Stimulated activated CD8-positive, alpha-beta memory T cell treated with anti-CD3 and anti-CD28 coated beads, Interleukin-4, amount 100 ng/mL, for 24 hours (primary cell): ENCODE measurements at regions not wholly inside any gene's neighbourhood (a gene's known extent, or its start where the extent isn't known, plus 50 kb on each side); places are given as distances from the start of the nearest gene placed in this dataset.
"Not testable (repeated sequence)": the region's sequence is repeated elsewhere in the genome, so short reads cannot be mapped to it uniquely, and the experiment has no call there.

ENCODE experiments used
- DNase-seq: peaks from one replicate; pipeline ENCODE4 v3.0.0-alpha.2; 2020; ENCODE audit warnings: low read depth

DNA sequence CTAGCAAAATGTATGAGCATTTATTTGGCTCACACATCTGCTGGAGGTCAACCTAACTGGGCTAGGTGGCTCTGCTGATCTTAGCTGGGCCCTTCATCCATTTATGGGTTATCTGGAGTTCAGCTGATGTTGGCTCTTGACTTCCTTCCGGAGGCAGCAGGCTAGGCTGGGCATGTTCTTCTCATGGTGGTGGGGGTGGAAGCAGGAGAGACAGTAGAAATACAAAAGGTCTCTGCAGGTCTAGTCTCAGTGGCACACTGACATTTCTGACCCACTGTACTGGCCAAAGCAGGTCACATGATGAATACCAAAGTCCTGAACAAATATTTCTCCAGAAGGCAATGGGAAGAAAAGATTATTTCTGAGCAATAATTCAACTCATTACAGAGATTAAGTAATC lies 334.6 kb downstream of the CRPPA start:
- DNase-seq: no peak

GRCh38 chr7:16085780-16086179 lies 335.6 kb downstream of the CRPPA start:
- DNase-seq: not testable (repeated sequence)

DNA sequence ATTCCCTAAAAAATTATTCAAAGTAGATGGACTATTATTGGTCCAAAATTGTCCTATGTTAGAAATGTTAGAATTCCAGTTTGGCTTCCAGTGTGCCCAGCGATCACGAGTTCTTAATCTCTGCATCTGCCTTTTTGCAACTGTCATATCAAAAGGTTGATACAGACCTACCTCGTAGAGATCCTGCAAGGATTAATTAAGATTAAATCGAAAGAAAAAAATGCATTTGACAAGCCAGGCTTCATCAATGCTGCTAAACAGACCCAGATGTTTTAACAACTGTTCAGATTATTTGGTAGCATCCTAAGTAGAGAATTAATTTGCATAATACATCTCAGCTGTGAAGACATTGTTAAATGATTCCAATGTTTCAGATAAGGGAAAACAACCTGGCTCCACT lies 336.5 kb downstream of the CRPPA start:
- DNase-seq: no peak

DNA sequence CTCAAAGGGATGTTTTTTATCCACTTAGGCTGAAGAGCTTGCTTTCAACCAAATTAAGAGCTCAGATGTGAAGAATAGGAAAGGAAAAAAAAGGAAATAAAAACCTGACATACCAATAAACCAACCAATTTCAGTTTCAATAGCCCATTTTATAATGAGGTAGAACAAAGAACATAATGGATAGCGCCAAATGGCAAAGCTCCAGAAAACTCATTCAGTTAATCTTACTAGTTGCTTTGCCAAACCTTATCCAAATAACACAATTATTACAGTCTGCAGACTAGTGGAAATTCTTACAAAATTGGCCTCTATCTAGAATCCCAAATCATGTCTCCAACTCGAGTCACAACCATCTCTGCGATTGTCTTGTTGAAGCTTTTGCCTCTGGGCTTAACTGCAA lies 337.0 kb downstream of the CRPPA start:
- DNase-seq: no peak

- no peak for DNase-seq
Measured at GRCh38 chr7:16083931-16084330, 337.4 kb downstream of the CRPPA start.

DNA sequence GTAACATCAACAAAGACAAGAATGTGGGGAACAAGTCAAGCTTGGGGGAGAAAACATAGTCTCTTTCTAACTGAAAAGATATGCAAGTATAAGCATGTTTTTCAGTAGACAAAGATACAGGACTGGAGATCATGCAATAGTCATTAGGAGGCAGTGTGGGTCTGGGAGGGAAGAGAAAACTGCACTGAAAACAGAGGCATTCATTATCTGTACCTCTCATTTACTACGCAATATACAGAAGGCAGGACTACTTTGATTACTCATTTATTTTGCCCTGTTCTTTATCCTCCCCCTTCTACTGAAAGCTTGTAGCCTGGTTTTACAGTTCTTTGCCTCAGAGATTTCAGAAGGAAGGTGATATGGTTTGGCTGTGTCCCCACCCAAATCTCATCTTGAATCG lies 341.2 kb downstream of the CRPPA start:
- no peak for DNase-seq

- no peak for DNase-seq
Measured at GRCh38 chr7:16079723-16080122, 341.6 kb downstream of the CRPPA start.

DNA sequence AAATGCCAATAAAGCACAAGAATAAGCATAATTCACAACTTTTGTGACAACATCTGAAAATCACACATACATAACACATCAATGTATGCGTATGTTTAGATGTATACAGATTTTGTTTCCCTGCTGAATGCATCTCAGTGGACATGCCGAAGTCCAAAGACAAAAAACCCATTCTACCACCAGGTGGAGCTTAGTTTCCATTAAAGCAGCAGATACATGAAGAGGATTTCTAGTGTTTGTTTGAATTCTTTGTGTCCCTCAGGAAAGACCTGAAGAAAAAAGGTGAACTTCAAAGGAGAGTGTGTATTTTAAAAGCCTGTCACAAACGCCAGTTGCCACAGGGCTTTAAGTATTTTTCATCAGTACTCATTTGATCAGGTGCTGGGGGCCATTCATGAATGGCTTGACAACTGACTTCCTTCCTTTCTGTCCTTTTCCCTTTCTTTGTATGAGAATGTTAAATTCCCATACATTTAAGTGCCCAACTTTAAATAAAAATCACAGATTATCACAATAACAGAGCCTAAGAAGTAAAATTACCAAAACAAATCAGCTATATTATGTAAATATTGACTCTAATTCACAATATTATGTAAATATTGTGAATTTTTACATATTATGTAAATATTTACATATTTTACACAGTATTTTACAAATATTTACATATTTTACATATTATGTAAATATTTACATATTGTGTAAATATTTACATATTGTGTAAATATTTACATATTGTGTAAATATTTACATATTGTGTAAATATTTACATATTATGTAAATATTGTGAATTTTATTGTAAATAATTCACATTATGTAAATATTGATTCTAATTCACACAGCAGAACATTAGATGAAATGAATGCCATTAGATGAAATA lies 343.0 kb downstream of the CRPPA start:
- no peak for DNase-seq

GRCh38 chr7:16071246-16071857 lies 350.0 kb downstream of the CRPPA start:
- DNase-seq: no peak

DNA sequence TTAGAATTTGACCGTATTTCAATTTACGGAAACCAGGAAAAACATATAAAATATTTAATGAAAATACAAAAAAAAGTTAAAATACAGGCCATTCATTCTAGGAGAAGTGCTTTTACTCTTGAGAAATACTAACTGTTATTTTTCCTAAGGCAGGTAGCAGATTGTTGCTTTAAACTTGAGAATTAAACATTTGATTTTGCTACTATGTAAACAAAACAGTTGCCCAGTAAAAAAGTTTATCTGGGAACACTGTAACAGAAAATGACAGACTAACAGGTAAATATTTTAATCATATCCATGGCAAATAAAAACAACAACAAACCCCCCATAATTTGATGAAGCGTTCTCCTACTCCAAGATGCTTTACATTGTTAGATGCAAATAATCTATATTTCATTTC lies 350.5 kb downstream of the CRPPA start:
- no peak for DNase-seq

GRCh38 chr7:16069998-16070397 lies 351.3 kb downstream of the CRPPA start:
- DNase-seq: no peak

- DNase-seq: no peak
Measured at GRCh38 chr7:16068183-16068582, 353.2 kb downstream of the CRPPA start.

GRCh38 chr7:16067711-16068110 lies 353.6 kb downstream of the CRPPA start:
- DNase-seq: no peak

DNA sequence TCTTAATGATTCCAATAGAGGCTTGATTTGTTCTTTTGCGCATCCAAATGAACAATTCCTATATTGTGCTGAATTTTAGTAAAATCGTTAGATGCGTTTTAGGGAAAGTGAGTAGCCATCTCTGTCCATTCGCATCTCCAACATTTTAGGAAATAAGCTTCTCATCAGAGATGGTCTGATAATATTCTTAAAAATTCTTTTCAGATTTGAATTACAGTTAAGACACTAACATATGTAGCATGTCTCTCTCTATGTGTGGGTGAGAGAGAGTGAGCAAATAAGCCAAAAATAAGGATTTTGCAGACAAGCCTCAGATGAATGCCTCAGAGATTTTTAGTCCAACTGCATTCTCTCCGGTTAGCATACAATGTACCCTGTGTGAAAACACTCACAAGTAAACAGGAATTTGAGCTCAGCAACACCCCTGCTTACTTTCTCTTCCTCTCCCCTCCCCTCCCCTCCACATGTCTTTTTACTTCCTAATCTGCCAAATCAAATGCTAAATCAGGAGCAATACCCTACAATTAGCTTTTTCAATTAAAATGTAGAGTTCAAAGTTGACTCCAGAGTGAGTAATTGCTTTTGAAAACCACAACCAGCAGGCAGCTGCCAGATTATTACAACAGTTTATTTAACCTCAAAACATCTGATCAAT lies 354.4 kb downstream of the CRPPA start:
- no peak for DNase-seq

DNA sequence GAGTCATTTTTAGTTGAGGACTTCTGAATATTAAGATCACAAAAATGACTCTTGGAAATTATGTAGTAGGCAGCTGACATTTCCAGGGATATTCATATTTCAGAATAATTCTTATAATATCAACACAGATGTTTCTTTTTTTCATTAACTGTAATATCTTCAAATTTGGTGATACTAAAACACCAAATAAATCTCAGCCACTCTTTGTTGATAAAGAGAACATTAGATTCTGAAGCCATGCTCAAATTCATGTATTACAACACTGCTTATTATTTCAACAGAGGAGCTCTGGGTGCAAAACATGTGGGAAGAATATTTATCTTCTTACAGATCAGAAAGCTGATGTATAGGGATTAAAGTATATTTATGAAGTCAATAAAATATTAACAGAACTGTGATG lies 355.4 kb downstream of the CRPPA start:
- DNase-seq: no peak

- no peak for DNase-seq
Measured at GRCh38 chr7:16063716-16064675, 357.3 kb downstream of the CRPPA start.

DNA sequence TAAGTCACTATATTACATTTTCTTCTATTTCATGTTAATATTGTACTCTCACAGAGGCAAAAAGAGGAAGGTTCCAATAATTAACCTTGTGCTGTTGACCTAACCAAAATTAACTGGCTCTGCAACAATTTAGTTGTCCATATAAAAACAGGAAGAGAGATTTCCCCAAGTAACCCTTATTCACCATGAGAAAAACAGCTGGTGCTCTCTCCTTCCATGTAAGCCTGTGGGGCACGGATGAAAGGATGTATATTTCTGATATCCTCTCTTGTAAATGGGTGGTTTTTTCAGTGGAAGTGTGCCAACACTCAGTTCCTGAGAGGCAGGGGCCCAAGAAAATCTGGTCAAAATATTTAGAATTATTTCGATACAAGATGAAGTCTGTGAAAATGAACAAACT lies 358.1 kb downstream of the CRPPA start:
- DNase-seq: no peak

- DNase-seq: no peak
Measured at GRCh38 chr7:16062269-16062668, 359.1 kb downstream of the CRPPA start.

- no peak for DNase-seq
Measured at GRCh38 chr7:16061630-16062029, 359.7 kb downstream of the CRPPA start.

DNA sequence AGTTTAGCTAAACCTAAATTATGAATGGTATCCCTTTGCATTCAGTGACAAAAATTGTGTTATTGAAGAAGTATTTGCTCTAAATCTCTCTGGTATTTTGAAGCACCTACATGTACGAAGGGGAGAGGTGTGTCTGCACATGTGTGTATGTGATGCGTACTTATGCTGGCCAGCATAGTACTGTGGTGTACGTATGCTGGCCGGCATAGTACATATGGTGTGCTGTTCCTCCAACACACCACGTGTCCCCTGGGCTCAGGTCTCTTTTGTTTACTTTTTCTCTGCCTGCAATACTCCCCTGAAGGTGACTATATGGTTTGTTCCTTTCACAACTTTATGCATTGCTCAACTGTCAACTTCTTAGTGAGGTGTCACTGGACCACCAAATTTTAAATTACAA lies 360.3 kb downstream of the CRPPA start:
- DNase-seq: no peak

DNA sequence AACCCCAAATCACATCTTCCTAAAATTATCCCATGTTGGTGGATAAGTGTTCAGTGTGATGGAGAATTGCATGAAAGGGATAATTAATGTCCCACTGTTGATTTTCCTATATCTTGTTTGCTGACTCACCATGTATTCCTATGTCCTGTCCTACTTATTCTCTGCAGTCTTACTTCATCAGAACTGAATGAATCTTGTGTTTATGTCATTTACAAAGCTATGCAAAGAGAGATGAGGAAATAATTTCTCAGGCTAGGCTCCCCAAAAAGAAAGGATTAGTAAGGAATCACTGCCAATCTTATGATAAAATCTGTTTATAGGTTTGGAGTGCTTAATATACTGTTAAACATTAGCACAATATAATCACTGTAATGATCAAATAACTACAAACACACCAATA lies 360.8 kb downstream of the CRPPA start:
- no peak for DNase-seq
